Lung (tissue), 11 donors: ENCODE measurements at regions not wholly inside any gene's neighbourhood (a gene's known extent, or its start where the extent isn't known, plus 50 kb on each side); places are given as distances from the start of the nearest gene placed in this dataset.

Source experiments
- ATAC-seq: fragments of 200-7000 bp; cut with Tn5 transposase; one replicate; pipeline ENCODE4 v1.9.1; 2020; ENCODE audit warnings: moderate number of reproducible peaks; ENCODE audit not compliant: insufficient read depth, low FRiP score
- DNase-seq, 3 donors: peaks; one replicate each; pipeline ENCODE4 v3.0.0-alpha.2; 2013 to 2017
- H3K27ac ChIP-seq, 2 donors: one replicate each; pipeline ENCODE4 v1.5.1; 2013; ENCODE audit warnings: mild to moderate bottlenecking in 2 of 2, moderate library complexity in 2 of 2, control low read depth in 1 of 2, inconsistent platforms in 1 of 2, low read depth in 1 of 2, low read length in 1 of 2
- H3K27me3 ChIP-seq, 3 donors: one replicate each; pipeline ENCODE4 v1.5.1; 2013; ENCODE audit warnings: low read length in 2 of 3; ENCODE audit not compliant: control insufficient read depth in 3 of 3, insufficient read depth in 3 of 3
- H3K36me3 ChIP-seq, 4 donors: one replicate each; pipeline ENCODE4 v1.5.1; 2013; ENCODE audit warnings: low read length in 4 of 4, mild to moderate bottlenecking in 1 of 4, moderate library complexity in 1 of 4; ENCODE audit not compliant: control insufficient read depth in 4 of 4, insufficient read depth in 4 of 4
- H3K4me1 ChIP-seq, 5 donors: one replicate each; pipeline ENCODE4 v1.5.1; 2013; ENCODE audit warnings: low read length in 5 of 5, mild to moderate bottlenecking in 2 of 5, moderate library complexity in 1 of 5; ENCODE audit not compliant: control insufficient read depth in 5 of 5, insufficient read depth in 5 of 5
- H3K4me3 ChIP-seq: one replicate; pipeline ENCODE4 v1.5.1; 2013; ENCODE audit warnings: mild to moderate bottlenecking, control low read depth, moderate library complexity
- H3K9ac ChIP-seq, 2 donors: one replicate each; pipeline ENCODE4 v1.5.1; 2013; ENCODE audit warnings: low read length in 2 of 2, control low read depth in 1 of 2; ENCODE audit not compliant: insufficient read depth in 1 of 2
- H3K9me3 ChIP-seq, 4 donors: one replicate each; pipeline ENCODE4 v1.5.1; 2013; ENCODE audit warnings: low read length in 3 of 4, mild to moderate bottlenecking in 1 of 4, moderate library complexity in 1 of 4; ENCODE audit not compliant: control insufficient read depth in 4 of 4, insufficient read depth in 3 of 4
- WGBS, 2 donors: extraction: QIAGEN DNeasy Blood & Tissue Kit; methylation state at CpG; one replicate each; pipeline ENCODE4 v1.1.7; 2013; 5-methylcytosine and 5-hydroxymethylcytosine counted together
- TF ChIP-seq, protein P1 (sequence below): IDR thresholded peaks from 2 replicates; pipeline ENCODE4 v1.5.1; 2012; ENCODE audit warnings: mild to moderate bottlenecking; ENCODE audit errors: control extremely low read depth, extremely low read depth
- donor health status: control.
- donor health status: control.
- donor health status: Bipolar disorder and iron deficiency.
- donor health status: healthy.
- donor health status: DM: yes; HTN: yes; CAD: no.

GRCh38 chr3:166810741-166811445 is 569.2 kb downstream of the ZBBX start:
- TF ChIP-seq, protein P1, sequence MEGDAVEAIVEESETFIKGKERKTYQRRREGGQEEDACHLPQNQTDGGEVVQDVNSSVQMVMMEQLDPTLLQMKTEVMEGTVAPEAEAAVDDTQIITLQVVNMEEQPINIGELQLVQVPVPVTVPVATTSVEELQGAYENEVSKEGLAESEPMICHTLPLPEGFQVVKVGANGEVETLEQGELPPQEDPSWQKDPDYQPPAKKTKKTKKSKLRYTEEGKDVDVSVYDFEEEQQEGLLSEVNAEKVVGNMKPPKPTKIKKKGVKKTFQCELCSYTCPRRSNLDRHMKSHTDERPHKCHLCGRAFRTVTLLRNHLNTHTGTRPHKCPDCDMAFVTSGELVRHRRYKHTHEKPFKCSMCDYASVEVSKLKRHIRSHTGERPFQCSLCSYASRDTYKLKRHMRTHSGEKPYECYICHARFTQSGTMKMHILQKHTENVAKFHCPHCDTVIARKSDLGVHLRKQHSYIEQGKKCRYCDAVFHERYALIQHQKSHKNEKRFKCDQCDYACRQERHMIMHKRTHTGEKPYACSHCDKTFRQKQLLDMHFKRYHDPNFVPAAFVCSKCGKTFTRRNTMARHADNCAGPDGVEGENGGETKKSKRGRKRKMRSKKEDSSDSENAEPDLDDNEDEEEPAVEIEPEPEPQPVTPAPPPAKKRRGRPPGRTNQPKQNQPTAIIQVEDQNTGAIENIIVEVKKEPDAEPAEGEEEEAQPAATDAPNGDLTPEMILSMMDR: no peak
- Histone ChIP-seq H3K9ac (no peak overlapping the region), H3K9me3 (peaks cover 0 to 5% (median 0%) of the 10 kb centered on the region in 4 donors), H3K4me3 (no peak overlapping the region), H3K27me3 (no peaks in the 10 kb centered on the region), H3K36me3 (no peaks in the 10 kb centered on the region), H3K4me1 (no peaks in the 10 kb centered on the region), H3K27ac (no peak overlapping the region)
- 91 to 92% methylated on average over 23 of the region's 23 CpGs for WGBS, 2 donors
- ATAC-seq (no peak), DNase-seq (no peak)

DNA sequence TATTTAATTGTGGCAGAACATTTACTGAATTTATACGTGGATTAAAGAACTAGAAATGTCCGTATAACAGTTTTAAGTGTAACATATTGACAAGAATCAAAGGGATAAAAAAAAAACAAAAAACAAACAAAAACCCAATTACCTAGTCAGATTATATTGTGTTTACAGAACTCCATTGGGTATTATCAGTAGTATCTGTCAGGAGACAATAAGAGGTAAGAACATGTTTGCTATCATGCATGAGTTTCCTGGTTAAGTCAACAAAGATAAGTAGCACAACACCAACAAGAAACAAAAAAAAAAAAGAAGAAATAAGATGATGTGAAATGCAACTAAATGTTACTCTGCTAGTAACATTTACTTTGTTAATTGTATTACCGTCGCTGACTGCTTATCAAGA is 570.6 kb downstream of the ZBBX start:
- Histone ChIP-seq H3K9me3 (peaks cover 0 to 8% (median 0%) of the 10 kb centered on the region in 4 donors), H3K27ac (no peak overlapping the region), H3K27me3 (no peaks in the 10 kb centered on the region), H3K4me1 (no peaks in the 10 kb centered on the region), H3K9ac (no peak overlapping the region), H3K36me3 (no peaks in the 10 kb centered on the region), H3K4me3 (no peak overlapping the region)
- WGBS, 2 donors: 89 to 92% methylated on average over 4 of the region's 4 CpGs
- TF ChIP-seq, protein P1: no peak
- ATAC-seq (no peak), DNase-seq (no peak)

GRCh38 chr3:166788936-166789335 is 591.2 kb downstream of the ZBBX start:
- H3K27me3 ChIP-seq: no peaks in the 10 kb centered on the region

More at GRCh38 chr3:166788936-166789335, 591.2 kb downstream of the ZBBX start:
- no peaks in the 10 kb centered on the region for H3K36me3 ChIP-seq
- no peak overlapping the region for H3K4me3 ChIP-seq
- TF ChIP-seq, protein P1: no peak
- peaks cover 0 to 2% (median 0%) of the 10 kb centered on the region in 5 donors for H3K4me1 ChIP-seq
- H3K27ac ChIP-seq: no peak overlapping the region
- ATAC-seq: no peak
- 85 to 89% methylated on average over 4 of the region's 4 CpGs for WGBS, 2 donors
- peaks cover 0 to 2% (median 0%) of the 10 kb centered on the region in 4 donors for H3K9me3 ChIP-seq
- no peak for DNase-seq
- no peak overlapping the region for H3K9ac ChIP-seq
